A549 (cell line): ENCODE measurements at regions not wholly inside any gene's neighbourhood (a gene's known extent, or its start where the extent isn't known, plus 50 kb on each side); places are given as distances from the start of the nearest gene placed in this dataset.

Experiments used
- ATAC-seq, 2 experiments: fragments of 200-7000 bp in 1 of 2; fragments of >200 bp in 1 of 2; cut with Nextera tagmentation in 1 of 2; cut with Tn5 transposase in 1 of 2; 3 replicates each; pipeline versions ENCODE4 v1.8.0 to v1.9.1; 2018 to 2020; ENCODE audit warnings: mild to moderate bottlenecking in 1 of 2, moderate library complexity in 1 of 2
- CTCF ChIA-PET: fragments of 300-600 bp; sonication (Branson Sonifier 250); formaldehyde crosslinking; extraction: SDS; loops from one replicate; lab custom pipeline; 2021; ENCODE audit warnings: antibody characterized with exemption, inconsistent platforms; lab: Yijun Ruan, JAX
- POLR2A ChIA-PET: fragments of 350-600 bp; formaldehyde crosslinking; extraction: SDS; loops from one replicate; lab custom pipeline; 2021; ENCODE audit warnings: antibody characterized with exemption, inconsistent platforms; lab: Yijun Ruan, JAX
- DNase-seq, 2 experiments: peaks; one replicate each; pipeline versions ENCODE4 v3.0.0 to v3.0.0-alpha.2; 2011 to 2016; ENCODE audit warnings: low read depth in 1 of 2, low spot score in 1 of 2
- FAIRE-seq: peaks from 2 replicates; lab custom pipeline; 2011; peaks lifted over from hg19 to GRCh38; lab: Jason Lieb, UNC
- H3K27ac ChIP-seq, 2 experiments: fragments of >200 bp; sonication (Bioruptor Twin); formaldehyde crosslinking; 3 replicates each; pipeline ENCODE4 v1.5.1; 2016 to 2017
- H3K4me1 ChIP-seq: fragments of >200 bp; sonication (Bioruptor Twin); formaldehyde crosslinking; 3 replicates; pipeline ENCODE4 v1.6.1; 2016
- H3K4me2 ChIP-seq: fragments of >200 bp; sonication (Bioruptor Twin); formaldehyde crosslinking; 3 replicates; pipeline ENCODE4 v1.6.1; 2016
- H3K4me3 ChIP-seq: fragments of >200 bp; sonication (Bioruptor Twin); formaldehyde crosslinking; 3 replicates; pipeline ENCODE4 v1.5.1; 2016
- H3K9me3 ChIP-seq: fragments of >200 bp; sonication (Bioruptor Twin); formaldehyde crosslinking; 3 replicates; pipeline ENCODE4 v1.6.1; 2016
- ATOH8 ChIP-seq: fragments of 250-450 bp; sonication (Bioruptor Pico); IDR thresholded peaks from 2 replicates; pipeline ENCODE4 v1.5.0; 2020; ENCODE audit warnings: low read depth, mild to moderate bottlenecking, moderate library complexity
- EHF ChIP-seq: fragments of 250-450 bp; sonication (Bioruptor Pico); IDR thresholded peaks from 2 replicates; pipeline ENCODE4 v1.5.0; 2020; ENCODE audit warnings: mild to moderate bottlenecking
- EP300 ChIP-seq, 2 experiments: fragments of >200 bp; sonication (Bioruptor Twin); formaldehyde crosslinking; IDR thresholded peaks; 2 replicates in 1 of 2; 3 replicates in 1 of 2; pipeline ENCODE4 v1.6.1; 2016 to 2017
- FOSL2 ChIP-seq, 2 experiments: fragments of 450-650 bp in 1 of 2; fragments of >200 bp in 1 of 2; sonication (Bioruptor Twin) in 1 of 2; formaldehyde crosslinking; IDR thresholded peaks; 2 replicates each; pipeline versions ENCODE4 v1.5.0 to v1.6.1; 2016 to 2020; ENCODE audit warnings: mild to moderate bottlenecking in 1 of 2, moderate library complexity in 1 of 2
- FOXS1 ChIP-seq: fragments of 250-450 bp; sonication (Bioruptor Pico); IDR thresholded peaks from 2 replicates; pipeline ENCODE4 v1.5.0; 2020; ENCODE audit warnings: mild to moderate bottlenecking, moderate library complexity
- HDAC2 ChIP-seq: fragments of 200-600 bp; sonication (generic); IDR thresholded peaks from 2 replicates; pipeline ENCODE4 v1.6.1; 2016
- HES2 ChIP-seq: fragments of >200 bp; sonication (Bioruptor Twin); formaldehyde crosslinking; IDR thresholded peaks from 2 replicates; pipeline ENCODE4 v1.6.1; 2016
- HOXA7 ChIP-seq: fragments of 250-450 bp; sonication (Bioruptor Pico); IDR thresholded peaks from 2 replicates; pipeline ENCODE4 v1.5.0; 2020; ENCODE audit warnings: mild to moderate bottlenecking, moderate library complexity
- HOXB13 ChIP-seq: fragments of 250-450 bp; sonication (Bioruptor Pico); IDR thresholded peaks from 2 replicates; pipeline ENCODE4 v1.5.0; 2020; ENCODE audit warnings: low read depth, mild to moderate bottlenecking, moderate library complexity
- JUN ChIP-seq, 2 experiments: fragments of >200 bp; sonication (Bioruptor Twin); formaldehyde crosslinking; IDR thresholded peaks; 2 replicates in 1 of 2; 3 replicates in 1 of 2; pipeline ENCODE4 v1.6.1; 2016 to 2017
- KDM1A ChIP-seq: fragments of 200-600 bp; sonication (generic); IDR thresholded peaks from 2 replicates; pipeline ENCODE4 v1.6.1; 2016; ENCODE audit warnings: low read depth, mild to moderate bottlenecking
- KDM5A ChIP-seq: fragments of 200-600 bp; sonication (generic); IDR thresholded peaks from 2 replicates; pipeline ENCODE4 v1.6.1; 2016; ENCODE audit warnings: antibody characterized with exemption, mild to moderate bottlenecking
- MAX ChIP-seq: IDR thresholded peaks from 2 replicates; pipeline ENCODE4 v1.6.1; 2012
- MAZ ChIP-seq: fragments of 150-350 bp; IDR thresholded peaks from 2 replicates; pipeline ENCODE4 v1.6.1; 2014; ENCODE audit warnings: antibody characterized with exemption, low read depth, low read length, borderline replicate concordance
- POLR2A ChIP-seq: IDR thresholded peaks from 2 replicates; pipeline ENCODE4 v1.6.1; 2012; ENCODE audit warnings: mild to moderate bottlenecking, low read length
- POLR2AphosphoS2 ChIP-seq: conservative IDR thresholded peaks from 2 replicates; pipeline ENCODE4 v1.6.1; 2012; ENCODE audit warnings: low read length, improper control_type of control experiment, inconsistent platforms
- RARB ChIP-seq: fragments of 250-450 bp; sonication (Bioruptor Pico); IDR thresholded peaks from 2 replicates; pipeline ENCODE4 v1.8.0; 2021; ENCODE audit warnings: mild to moderate bottlenecking, moderate library complexity
- RCOR1 ChIP-seq: fragments of 150-350 bp; IDR thresholded peaks from 2 replicates; pipeline ENCODE4 v1.6.1; 2014; ENCODE audit warnings: antibody characterized with exemption, low read length, low read depth
- RFX5 ChIP-seq: fragments of 450-650 bp; IDR thresholded peaks from 2 replicates; pipeline ENCODE4 v1.7.1; 2014; ENCODE audit warnings: antibody characterized with exemption, mild to moderate bottlenecking, moderate library complexity
- RNF2 ChIP-seq: fragments of 200-600 bp; sonication (generic); IDR thresholded peaks from 2 replicates; pipeline ENCODE4 v1.6.1; 2016; ENCODE audit warnings: low read depth, mild to moderate bottlenecking, antibody characterized with exemption, moderate library complexity, borderline replicate concordance
- SMC3 ChIP-seq: fragments of >200 bp; sonication (Bioruptor Twin); formaldehyde crosslinking; IDR thresholded peaks from 3 replicates; pipeline ENCODE4 v1.6.1; 2018; ENCODE audit warnings: inconsistent platforms
- TP53 ChIP-seq: fragments of 250-450 bp; sonication (Bioruptor Pico); IDR thresholded peaks from 2 replicates; pipeline ENCODE4 v1.5.0; 2021; ENCODE audit warnings: mild to moderate bottlenecking, moderate library complexity
- ZC3H11A ChIP-seq: fragments of 450-650 bp; IDR thresholded peaks from 2 replicates; pipeline ENCODE4 v1.6.1; 2014; ENCODE audit warnings: antibody characterized with exemption, mild to moderate bottlenecking
- ZNF302 ChIP-seq: fragments of 250-450 bp; sonication (Bioruptor Pico); IDR thresholded peaks from 2 replicates; pipeline ENCODE4 v1.9.0; 2021; ENCODE audit warnings: inconsistent platforms, mild to moderate bottlenecking, moderate library complexity
- WGBS: methylation state at CpG from one replicate; pipeline ENCODE4 v1.1.6; 2017; ENCODE audit errors: missing lambda C conversion rate; 5-methylcytosine and 5-hydroxymethylcytosine counted together
- TF ChIP-seq, protein P1 (sequence below): fragments of 200-600 bp; sonication (generic); IDR thresholded peaks from 2 replicates; pipeline ENCODE4 v1.6.1; 2016; ENCODE audit warnings: antibody characterized with exemption, mild to moderate bottlenecking, moderate library complexity
- TF ChIP-seq, protein P2 (sequence below): fragments of >200 bp; sonication (Bioruptor Twin); formaldehyde crosslinking; IDR thresholded peaks from 3 replicates; pipeline ENCODE4 v1.6.1; 2016
- TF ChIP-seq, protein P3 (sequence below): IDR thresholded peaks from 2 replicates; pipeline ENCODE4 v1.6.1; 2012; ENCODE audit warnings: low read depth, borderline replicate concordance
- TF ChIP-seq, protein P4 (sequence below): fragments of 150-350 bp; IDR thresholded peaks from 2 replicates; pipeline ENCODE4 v1.6.1; 2014; ENCODE audit warnings: low read depth, mild to moderate bottlenecking, low read length

- WGBS, result 7% methylated on average over 4 of the region's 4 CpGs
- H3K27ac ChIP-seq, result no peak overlapping the region
- no peak overlapping the region for H3K4me3 ChIP-seq
- TF ChIP-seq HDAC2 (no peak), POLR2A (no peak), HES2 (no peak), SMC3 (no peak), ZNF302 (CRISPR knock-in tag) (no peak), KDM1A (no peak), FOXS1 (no peak), POLR2AphosphoS2 (no peak), RCOR1 (no peak), FOSL2 (IDR thresholded peaks at IDR 0.05) (no peak), FOSL2 (CRISPR knock-in tag; IDR thresholded peaks at IDR 0.05) (no peak), RARB (no peak), RFX5 (no peak), HOXB13 (no peak), RNF2 (no peak), HOXA7 (CRISPR knock-in tag) (no peak), MAZ (no peak), KDM5A (no peak)
- TF ChIP-seq, protein P1, sequence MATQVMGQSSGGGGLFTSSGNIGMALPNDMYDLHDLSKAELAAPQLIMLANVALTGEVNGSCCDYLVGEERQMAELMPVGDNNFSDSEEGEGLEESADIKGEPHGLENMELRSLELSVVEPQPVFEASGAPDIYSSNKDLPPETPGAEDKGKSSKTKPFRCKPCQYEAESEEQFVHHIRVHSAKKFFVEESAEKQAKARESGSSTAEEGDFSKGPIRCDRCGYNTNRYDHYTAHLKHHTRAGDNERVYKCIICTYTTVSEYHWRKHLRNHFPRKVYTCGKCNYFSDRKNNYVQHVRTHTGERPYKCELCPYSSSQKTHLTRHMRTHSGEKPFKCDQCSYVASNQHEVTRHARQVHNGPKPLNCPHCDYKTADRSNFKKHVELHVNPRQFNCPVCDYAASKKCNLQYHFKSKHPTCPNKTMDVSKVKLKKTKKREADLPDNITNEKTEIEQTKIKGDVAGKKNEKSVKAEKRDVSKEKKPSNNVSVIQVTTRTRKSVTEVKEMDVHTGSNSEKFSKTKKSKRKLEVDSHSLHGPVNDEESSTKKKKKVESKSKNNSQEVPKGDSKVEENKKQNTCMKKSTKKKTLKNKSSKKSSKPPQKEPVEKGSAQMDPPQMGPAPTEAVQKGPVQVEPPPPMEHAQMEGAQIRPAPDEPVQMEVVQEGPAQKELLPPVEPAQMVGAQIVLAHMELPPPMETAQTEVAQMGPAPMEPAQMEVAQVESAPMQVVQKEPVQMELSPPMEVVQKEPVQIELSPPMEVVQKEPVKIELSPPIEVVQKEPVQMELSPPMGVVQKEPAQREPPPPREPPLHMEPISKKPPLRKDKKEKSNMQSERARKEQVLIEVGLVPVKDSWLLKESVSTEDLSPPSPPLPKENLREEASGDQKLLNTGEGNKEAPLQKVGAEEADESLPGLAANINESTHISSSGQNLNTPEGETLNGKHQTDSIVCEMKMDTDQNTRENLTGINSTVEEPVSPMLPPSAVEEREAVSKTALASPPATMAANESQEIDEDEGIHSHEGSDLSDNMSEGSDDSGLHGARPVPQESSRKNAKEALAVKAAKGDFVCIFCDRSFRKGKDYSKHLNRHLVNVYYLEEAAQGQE, result no peak
- TF ChIP-seq, protein P2, sequence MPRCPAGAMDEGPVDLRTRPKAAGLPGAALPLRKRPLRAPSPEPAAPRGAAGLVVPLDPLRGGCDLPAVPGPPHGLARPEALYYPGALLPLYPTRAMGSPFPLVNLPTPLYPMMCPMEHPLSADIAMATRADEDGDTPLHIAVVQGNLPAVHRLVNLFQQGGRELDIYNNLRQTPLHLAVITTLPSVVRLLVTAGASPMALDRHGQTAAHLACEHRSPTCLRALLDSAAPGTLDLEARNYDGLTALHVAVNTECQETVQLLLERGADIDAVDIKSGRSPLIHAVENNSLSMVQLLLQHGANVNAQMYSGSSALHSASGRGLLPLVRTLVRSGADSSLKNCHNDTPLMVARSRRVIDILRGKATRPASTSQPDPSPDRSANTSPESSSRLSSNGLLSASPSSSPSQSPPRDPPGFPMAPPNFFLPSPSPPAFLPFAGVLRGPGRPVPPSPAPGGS, result no peak
- TF ChIP-seq, protein P3, sequence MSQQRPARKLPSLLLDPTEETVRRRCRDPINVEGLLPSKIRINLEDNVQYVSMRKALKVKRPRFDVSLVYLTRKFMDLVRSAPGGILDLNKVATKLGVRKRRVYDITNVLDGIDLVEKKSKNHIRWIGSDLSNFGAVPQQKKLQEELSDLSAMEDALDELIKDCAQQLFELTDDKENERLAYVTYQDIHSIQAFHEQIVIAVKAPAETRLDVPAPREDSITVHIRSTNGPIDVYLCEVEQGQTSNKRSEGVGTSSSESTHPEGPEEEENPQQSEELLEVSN, result no peak
- ChIA-PET CTCF (no interaction called here), POLR2A (no interaction called here)
- no peaks in the 10 kb centered on the region for H3K4me1 ChIP-seq
- no peak overlapping the region for H3K4me2 ChIP-seq
- DNase-seq (no peak), FAIRE-seq (no peak), ATAC-seq (no peak)
- H3K9me3 ChIP-seq, result no peaks in the 10 kb centered on the region
Observed at GRCh38 chr6:51108563-51109234, 290.0 kb downstream of the TFAP2B start.

GRCh38 chr6:51112731-51113130 is 294.1 kb downstream of the TFAP2B start:
- H3K4me1 ChIP-seq, result no peaks in the 10 kb centered on the region
- TF ChIP-seq EHF (CRISPR knock-in tag) (no peak), POLR2A (no peak), JUN (IDR thresholded peaks at IDR 0.05) (no peak), EP300 (IDR thresholded peaks at IDR 0.05) (no peak), FOXS1 (no peak), RNF2 (no peak), POLR2AphosphoS2 (no peak), MAX (no peak), TP53 (no peak), HES2 (no peak), ZC3H11A (no peak), ATOH8 (CRISPR knock-in tag) (no peak)
- TF ChIP-seq, protein P4, sequence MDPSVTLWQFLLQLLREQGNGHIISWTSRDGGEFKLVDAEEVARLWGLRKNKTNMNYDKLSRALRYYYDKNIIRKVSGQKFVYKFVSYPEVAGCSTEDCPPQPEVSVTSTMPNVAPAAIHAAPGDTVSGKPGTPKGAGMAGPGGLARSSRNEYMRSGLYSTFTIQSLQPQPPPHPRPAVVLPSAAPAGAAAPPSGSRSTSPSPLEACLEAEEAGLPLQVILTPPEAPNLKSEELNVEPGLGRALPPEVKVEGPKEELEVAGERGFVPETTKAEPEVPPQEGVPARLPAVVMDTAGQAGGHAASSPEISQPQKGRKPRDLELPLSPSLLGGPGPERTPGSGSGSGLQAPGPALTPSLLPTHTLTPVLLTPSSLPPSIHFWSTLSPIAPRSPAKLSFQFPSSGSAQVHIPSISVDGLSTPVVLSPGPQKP, result no peak
- TF ChIP-seq, protein P3, result no peak
- H3K4me3 ChIP-seq, result no peak overlapping the region
- ATAC-seq (no peak), FAIRE-seq (no peak), DNase-seq (no peak)
- 18% methylated on average over 5 of the region's 5 CpGs for WGBS
- CTCF ChIA-PET, result no interaction called here
- POLR2A ChIA-PET, result no interaction called here
- H3K27ac ChIP-seq, result no peak overlapping the region
- no peak overlapping the region for H3K4me2 ChIP-seq
- H3K9me3 ChIP-seq, result no peaks in the 10 kb centered on the region
